ENCODE measurements at regions not wholly inside any gene's neighbourhood (a gene's known extent, or its start where the extent isn't known, plus 50 kb on each side); places are given as distances from the start of the nearest gene placed in this dataset.

GRCh38 chr7:35548291-35548690 is 146.6 kb downstream of the HERPUD2 start:
- no peak for TF ChIP-seq TAF1 (IDR thresholded peaks at IDR 0.05; ENCODE audit: borderline replicate concordance, low read depth, low read length)
- no peak for TF ChIP-seq POLR2A (IDR thresholded peaks at IDR 0.05; ENCODE audit: low read depth, low read length)
